HEK293 (cell line): ENCODE measurements at regions not wholly inside any gene's neighbourhood (a gene's known extent, or its start where the extent isn't known, plus 50 kb on each side); places are given as distances from the start of the nearest gene placed in this dataset.

Experiments
- CTCF ChIA-PET: fragments of 350-600 bp; formaldehyde crosslinking; extraction: SDS; loops from one replicate; lab custom pipeline; 2021; ENCODE audit warnings: antibody characterized with exemption; lab: Yijun Ruan, JAX
- POLR2A ChIA-PET: fragments of 300-600 bp; formaldehyde crosslinking; extraction: SDS; loops from one replicate; lab custom pipeline; 2020; ENCODE audit warnings: antibody characterized with exemption, inconsistent platforms; lab: Yijun Ruan, JAX
- H3K27ac ChIP-seq: fragments of 200-500 bp; sonication (Bioruptor generic); 2 replicates; pipeline ENCODE4 v1.5.1; 2014; ENCODE audit warnings: low read depth, low read length, control low read depth, inconsistent platforms; ENCODE audit errors: extremely low read depth
- H3K36me3 ChIP-seq, 2 experiments: fragments of 200-500 bp in 1 of 2; sonication (Bioruptor generic) in 1 of 2; 1 replicate in 1 of 2; 2 replicates in 1 of 2; pipeline ENCODE4 v1.5.1; 2014 to 2017; ENCODE audit warnings: inconsistent platforms in 2 of 2, low read length in 2 of 2; ENCODE audit not compliant: control insufficient read depth in 2 of 2, insufficient read depth in 1 of 2
- H3K4me1 ChIP-seq: fragments of 200-500 bp; sonication (Bioruptor generic); 2 replicates; pipeline ENCODE4 v1.5.1; 2014; ENCODE audit warnings: mild to moderate bottlenecking, low read length, inconsistent platforms; ENCODE audit not compliant: control insufficient read depth, insufficient read depth
- H3K4me3 ChIP-seq: 2 replicates; pipeline ENCODE4 v1.5.1; 2011; ENCODE audit warnings: low read depth, mild to moderate bottlenecking, control low read depth, low read length, moderate library complexity
- H3K9me3 ChIP-seq: fragments of 200-500 bp; sonication (Bioruptor generic); 2 replicates; pipeline ENCODE4 v1.5.1; 2014; ENCODE audit warnings: low read depth, low read length, inconsistent platforms; ENCODE audit not compliant: control insufficient read depth, insufficient read depth
- EGR2 ChIP-seq: fragments of 450-650 bp; formaldehyde crosslinking; IDR thresholded peaks from 2 replicates; pipeline ENCODE4 v1.5.1; 2016; ENCODE audit warnings: low read depth, missing biosample characterization, missing genetic modification characterization
- KLF10 ChIP-seq: fragments of 450-650 bp; IDR thresholded peaks from 2 replicates; pipeline ENCODE4 v1.5.1; 2018; ENCODE audit warnings: missing biosample characterization, mild to moderate bottlenecking, missing genetic modification characterization
- KLF16 ChIP-seq: fragments of 450-650 bp; formaldehyde crosslinking; IDR thresholded peaks from 2 replicates; pipeline ENCODE4 v1.5.1; 2017; ENCODE audit warnings: missing biosample characterization, missing genetic modification characterization
- RBAK ChIP-seq: fragments of 450-650 bp; formaldehyde crosslinking; IDR thresholded peaks from 2 replicates; pipeline ENCODE4 v1.5.1; 2016; ENCODE audit warnings: missing biosample characterization, missing genetic modification characterization
- WT1 ChIP-seq: fragments of 450-650 bp; formaldehyde crosslinking; IDR thresholded peaks from 2 replicates; pipeline ENCODE4 v1.5.1; 2016; ENCODE audit warnings: missing biosample characterization, missing genetic modification characterization
- ZBTB20 ChIP-seq: fragments of 450-650 bp; formaldehyde crosslinking; IDR thresholded peaks from 2 replicates; pipeline ENCODE4 v1.5.1; 2016; ENCODE audit warnings: missing biosample characterization, missing genetic modification characterization
- ZBTB21 ChIP-seq: fragments of 450-650 bp; formaldehyde crosslinking; IDR thresholded peaks from 2 replicates; pipeline ENCODE4 v1.5.1; 2017; ENCODE audit warnings: missing biosample characterization, missing genetic modification characterization
- ZFHX2 ChIP-seq: fragments of 450-650 bp; formaldehyde crosslinking; conservative IDR thresholded peaks from 2 replicates; pipeline ENCODE4 v1.5.1; 2016; ENCODE audit warnings: missing biosample characterization, missing genetic modification characterization
- ZNF114 ChIP-seq: fragments of 450-650 bp; formaldehyde crosslinking; IDR thresholded peaks from 2 replicates; pipeline ENCODE4 v1.5.0; 2017; ENCODE audit warnings: missing biosample characterization, missing genetic modification characterization
- ZNF121 ChIP-seq: fragments of 450-650 bp; formaldehyde crosslinking; IDR thresholded peaks from 2 replicates; pipeline ENCODE4 v1.5.1; 2016; ENCODE audit warnings: missing biosample characterization, missing genetic modification characterization
- ZNF132 ChIP-seq: fragments of 450-650 bp; formaldehyde crosslinking; IDR thresholded peaks from 2 replicates; pipeline ENCODE4 v1.5.1; 2017; ENCODE audit warnings: missing biosample characterization, missing genetic modification characterization, borderline replicate concordance
- ZNF19 ChIP-seq: fragments of 450-650 bp; formaldehyde crosslinking; IDR thresholded peaks from 2 replicates; pipeline ENCODE4; 2016; ENCODE audit warnings: missing biosample characterization, missing genetic modification characterization, low read depth
- ZNF24 ChIP-seq: fragments of 450-650 bp; formaldehyde crosslinking; IDR thresholded peaks from 2 replicates; pipeline ENCODE4 v1.5.1; 2016; ENCODE audit warnings: missing biosample characterization, missing genetic modification characterization
- ZNF302 ChIP-seq: fragments of 450-650 bp; formaldehyde crosslinking; IDR thresholded peaks from 2 replicates; pipeline ENCODE4 v1.5.1; 2016; ENCODE audit warnings: missing biosample characterization, missing genetic modification characterization, low read depth
- ZNF510 ChIP-seq: fragments of 450-650 bp; formaldehyde crosslinking; IDR thresholded peaks from 2 replicates; pipeline ENCODE4 v1.5.1; 2018; ENCODE audit warnings: mild to moderate bottlenecking, missing genetic modification characterization, missing biosample characterization; ENCODE audit not compliant: insufficient replicate concordance
- ZNF791 ChIP-seq: fragments of 450-650 bp; formaldehyde crosslinking; IDR thresholded peaks from 2 replicates; pipeline ENCODE4 v1.5.1; 2016; ENCODE audit warnings: missing biosample characterization, missing genetic modification characterization
- ZNF837 ChIP-seq: fragments of 450-650 bp; formaldehyde crosslinking; IDR thresholded peaks from 2 replicates; pipeline ENCODE4 v1.5.1; 2016; ENCODE audit warnings: missing biosample characterization, missing genetic modification characterization
- TF ChIP-seq, protein P1 (sequence below): fragments of 450-650 bp; formaldehyde crosslinking; IDR thresholded peaks from 2 replicates; pipeline ENCODE4 v1.5.1; 2016; ENCODE audit warnings: missing biosample characterization, missing genetic modification characterization, borderline replicate concordance
- TF ChIP-seq, protein P2 (sequence below): fragments of 450-650 bp; formaldehyde crosslinking; optimal IDR thresholded peaks from 2 replicates; pipeline ENCODE3; 2016; ENCODE audit warnings: missing biosample characterization, mild to moderate bottlenecking, missing genetic modification characterization
- TF ChIP-seq, protein P3 (sequence below): fragments of 450-650 bp; IDR thresholded peaks from 2 replicates; pipeline ENCODE4 v1.5.1; 2018; ENCODE audit warnings: missing biosample characterization, missing genetic modification characterization
- TF ChIP-seq, protein P4 (sequence below): fragments of 450-650 bp; formaldehyde crosslinking; IDR thresholded peaks from 2 replicates; pipeline ENCODE4 v1.5.1; 2016; ENCODE audit warnings: missing biosample characterization, missing genetic modification characterization
- TF ChIP-seq, protein P5 (sequence below): fragments of 450-650 bp; formaldehyde crosslinking; IDR thresholded peaks from 2 replicates; pipeline ENCODE4 v1.5.1; 2016; ENCODE audit warnings: missing biosample characterization, missing genetic modification characterization
- TF ChIP-seq, protein P6 (sequence below): fragments of 450-650 bp; formaldehyde crosslinking; IDR thresholded peaks from 2 replicates; pipeline ENCODE4 v1.5.1; 2016; ENCODE audit warnings: missing biosample characterization, missing genetic modification characterization

DNA sequence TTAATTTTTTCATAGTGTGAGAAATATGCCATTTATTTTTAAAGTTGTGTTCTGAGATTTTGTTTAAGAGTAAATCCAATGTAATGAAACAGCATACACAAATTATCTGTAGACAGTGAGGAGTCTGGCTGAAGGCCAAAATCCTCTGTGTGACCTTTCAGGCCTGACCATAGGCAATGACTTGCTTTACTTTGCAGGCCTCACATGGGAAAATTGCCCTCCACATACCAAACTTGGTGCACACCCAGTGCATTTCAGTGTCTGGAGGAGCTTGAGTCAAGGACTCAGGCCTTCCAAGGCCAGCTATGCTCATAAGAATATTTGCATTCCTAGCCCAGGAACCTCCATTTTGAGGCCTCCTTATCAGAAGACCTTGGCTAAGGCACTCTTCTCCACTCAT, 430.1 kb downstream of the GABRG1 start:
- Histone ChIP-seq H3K4me3 (no peak overlapping the region), H3K27ac (no peak overlapping the region), H3K9me3 (no peaks in the 10 kb centered on the region), H3K36me3 (no peaks in the 10 kb centered on the region), H3K4me1 (no peaks in the 10 kb centered on the region)
- ChIA-PET POLR2A (no interaction called here), CTCF (no interaction called here)
- TF ChIP-seq, protein P1, sequence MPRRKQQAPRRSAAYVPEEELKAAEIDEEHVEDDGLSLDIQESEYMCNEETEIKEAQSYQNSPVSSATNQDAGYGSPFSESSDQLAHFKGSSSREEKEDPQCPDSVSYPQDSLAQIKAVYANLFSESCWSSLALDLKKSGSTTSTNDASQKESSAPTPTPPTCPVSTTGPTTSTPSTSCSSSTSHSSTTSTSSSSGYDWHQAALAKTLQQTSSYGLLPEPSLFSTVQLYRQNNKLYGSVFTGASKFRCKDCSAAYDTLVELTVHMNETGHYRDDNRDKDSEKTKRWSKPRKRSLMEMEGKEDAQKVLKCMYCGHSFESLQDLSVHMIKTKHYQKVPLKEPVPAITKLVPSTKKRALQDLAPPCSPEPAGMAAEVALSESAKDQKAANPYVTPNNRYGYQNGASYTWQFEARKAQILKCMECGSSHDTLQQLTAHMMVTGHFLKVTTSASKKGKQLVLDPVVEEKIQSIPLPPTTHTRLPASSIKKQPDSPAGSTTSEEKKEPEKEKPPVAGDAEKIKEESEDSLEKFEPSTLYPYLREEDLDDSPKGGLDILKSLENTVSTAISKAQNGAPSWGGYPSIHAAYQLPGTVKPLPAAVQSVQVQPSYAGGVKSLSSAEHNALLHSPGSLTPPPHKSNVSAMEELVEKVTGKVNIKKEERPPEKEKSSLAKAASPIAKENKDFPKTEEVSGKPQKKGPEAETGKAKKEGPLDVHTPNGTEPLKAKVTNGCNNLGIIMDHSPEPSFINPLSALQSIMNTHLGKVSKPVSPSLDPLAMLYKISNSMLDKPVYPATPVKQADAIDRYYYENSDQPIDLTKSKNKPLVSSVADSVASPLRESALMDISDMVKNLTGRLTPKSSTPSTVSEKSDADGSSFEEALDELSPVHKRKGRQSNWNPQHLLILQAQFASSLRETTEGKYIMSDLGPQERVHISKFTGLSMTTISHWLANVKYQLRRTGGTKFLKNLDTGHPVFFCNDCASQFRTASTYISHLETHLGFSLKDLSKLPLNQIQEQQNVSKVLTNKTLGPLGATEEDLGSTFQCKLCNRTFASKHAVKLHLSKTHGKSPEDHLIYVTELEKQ = no peak
- TF ChIP-seq ZNF114 (tag by site-specific recombination) (no peak), ZNF791 (tag by site-specific recombination) (no peak), ZNF132 (tag by site-specific recombination) (no peak), ZFHX2 (tag by site-specific recombination) (no peak), WT1 (no peak), ZNF19 (no peak), ZNF510 (tag by site-specific recombination) (no peak)

DNA sequence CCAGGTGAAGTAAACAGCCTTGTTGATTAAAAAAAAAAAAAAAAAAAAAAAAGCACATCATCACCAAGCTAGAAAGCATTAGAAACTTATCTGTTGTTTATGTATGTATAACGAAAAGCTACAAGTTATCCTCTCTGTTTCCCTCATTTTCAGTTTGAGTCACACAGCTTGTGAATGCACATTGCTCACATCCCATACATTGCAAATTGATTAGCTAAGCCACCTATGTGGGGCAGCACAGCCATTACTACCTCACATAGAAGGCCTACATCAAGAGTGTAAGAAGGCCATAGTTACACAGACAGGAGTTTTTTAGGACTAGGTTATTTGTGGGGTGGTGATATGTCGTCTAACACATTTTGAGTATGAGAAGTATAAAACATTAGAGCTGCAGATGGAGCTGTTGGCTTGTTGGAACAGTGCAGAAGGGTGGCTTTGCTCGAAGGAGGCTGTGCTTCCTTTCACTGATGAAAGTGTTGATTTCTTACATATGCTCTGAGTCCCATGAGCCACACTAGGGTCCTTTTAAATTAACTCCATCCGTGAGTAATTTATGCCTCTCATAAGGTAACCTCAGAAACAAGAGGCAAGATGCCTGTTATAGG, 431.6 kb downstream of the GABRG1 start:
- Histone ChIP-seq H3K27ac (no peak overlapping the region), H3K4me3 (no peak overlapping the region), H3K36me3 (no peaks in the 10 kb centered on the region)
- POLR2A ChIA-PET = no interaction called here
- TF ChIP-seq, protein P2, sequence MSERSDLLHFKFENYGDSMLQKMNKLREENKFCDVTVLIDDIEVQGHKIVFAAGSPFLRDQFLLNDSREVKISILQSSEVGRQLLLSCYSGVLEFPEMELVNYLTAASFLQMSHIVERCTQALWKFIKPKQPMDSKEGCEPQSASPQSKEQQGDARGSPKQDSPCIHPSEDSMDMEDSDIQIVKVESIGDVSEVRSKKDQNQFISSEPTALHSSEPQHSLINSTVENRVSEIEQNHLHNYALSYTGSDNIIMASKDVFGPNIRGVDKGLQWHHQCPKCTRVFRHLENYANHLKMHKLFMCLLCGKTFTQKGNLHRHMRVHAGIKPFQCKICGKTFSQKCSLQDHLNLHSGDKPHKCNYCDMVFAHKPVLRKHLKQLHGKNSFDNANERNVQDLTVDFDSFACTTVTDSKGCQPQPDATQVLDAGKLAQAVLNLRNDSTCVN (tag by site-specific recombination) = no peak
- TF ChIP-seq EGR2 (no peak), ZNF24 (tag by site-specific recombination) (no peak), ZNF121 (tag by site-specific recombination) (no peak)
- TF ChIP-seq, all 188 proteins: peak for 0
- H3K4me1 ChIP-seq = no peaks in the 10 kb centered on the region
- H3K9me3 ChIP-seq = no peaks in the 10 kb centered on the region
- CTCF ChIA-PET = no interaction called here

DNA sequence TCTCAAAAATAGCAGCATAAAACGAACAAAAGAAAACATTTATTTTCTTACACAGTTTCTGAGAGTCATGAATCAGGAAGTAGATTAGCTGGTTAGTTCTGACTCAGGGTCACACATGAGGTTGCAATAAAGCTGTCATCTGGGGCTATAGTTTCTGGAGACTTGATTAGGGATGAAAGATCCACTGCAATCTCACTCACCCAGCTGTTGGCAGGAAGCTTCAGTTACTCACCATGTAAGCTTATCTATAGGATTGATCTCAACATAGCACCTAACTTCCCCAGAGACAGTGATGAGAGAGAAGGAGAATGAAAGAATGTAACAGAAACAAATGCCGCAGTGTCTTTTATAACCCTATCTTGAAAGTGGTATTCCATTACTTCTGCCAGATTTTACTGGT, 435.5 kb downstream of the GABRG1 start:
- CTCF ChIA-PET = interaction anchor here (0.6 kb wide), 1 partner anchor 77 kb away, joined by 3 read pairs; no protein-coding TSS in a partner anchor
- Histone ChIP-seq H3K9me3 (no peaks in the 10 kb centered on the region), H3K36me3 (no peaks in the 10 kb centered on the region), H3K4me1 (no peaks in the 10 kb centered on the region), H3K4me3 (no peak overlapping the region), H3K27ac (no peak overlapping the region)
- POLR2A ChIA-PET = no interaction called here
- TF ChIP-seq KLF16 (tag by site-specific recombination) = no peak
- TF ChIP-seq, protein P3, sequence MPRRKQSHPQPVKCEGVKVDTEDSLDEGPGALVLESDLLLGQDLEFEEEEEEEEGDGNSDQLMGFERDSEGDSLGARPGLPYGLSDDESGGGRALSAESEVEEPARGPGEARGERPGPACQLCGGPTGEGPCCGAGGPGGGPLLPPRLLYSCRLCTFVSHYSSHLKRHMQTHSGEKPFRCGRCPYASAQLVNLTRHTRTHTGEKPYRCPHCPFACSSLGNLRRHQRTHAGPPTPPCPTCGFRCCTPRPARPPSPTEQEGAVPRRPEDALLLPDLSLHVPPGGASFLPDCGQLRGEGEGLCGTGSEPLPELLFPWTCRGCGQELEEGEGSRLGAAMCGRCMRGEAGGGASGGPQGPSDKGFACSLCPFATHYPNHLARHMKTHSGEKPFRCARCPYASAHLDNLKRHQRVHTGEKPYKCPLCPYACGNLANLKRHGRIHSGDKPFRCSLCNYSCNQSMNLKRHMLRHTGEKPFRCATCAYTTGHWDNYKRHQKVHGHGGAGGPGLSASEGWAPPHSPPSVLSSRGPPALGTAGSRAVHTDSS (tag by site-specific recombination) = no peak
- TF ChIP-seq, protein P4, sequence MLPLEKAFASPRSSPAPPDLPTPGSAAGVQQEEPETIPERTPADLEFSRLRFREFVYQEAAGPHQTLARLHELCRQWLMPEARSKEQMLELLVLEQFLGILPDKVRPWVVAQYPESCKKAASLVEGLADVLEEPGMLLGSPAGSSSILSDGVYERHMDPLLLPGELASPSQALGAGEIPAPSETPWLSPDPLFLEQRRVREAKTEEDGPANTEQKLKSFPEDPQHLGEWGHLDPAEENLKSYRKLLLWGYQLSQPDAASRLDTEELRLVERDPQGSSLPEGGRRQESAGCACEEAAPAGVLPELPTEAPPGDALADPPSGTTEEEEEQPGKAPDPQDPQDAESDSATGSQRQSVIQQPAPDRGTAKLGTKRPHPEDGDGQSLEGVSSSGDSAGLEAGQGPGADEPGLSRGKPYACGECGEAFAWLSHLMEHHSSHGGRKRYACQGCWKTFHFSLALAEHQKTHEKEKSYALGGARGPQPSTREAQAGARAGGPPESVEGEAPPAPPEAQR = no peak
- no peak for TF ChIP-seq ZBTB21 (tag by site-specific recombination)
- no peak for TF ChIP-seq RBAK (tag by site-specific recombination)
- no peak for TF ChIP-seq ZBTB20 (tag by site-specific recombination)
- TF ChIP-seq KLF10 (tag by site-specific recombination) = no peak
- TF ChIP-seq, protein P5, sequence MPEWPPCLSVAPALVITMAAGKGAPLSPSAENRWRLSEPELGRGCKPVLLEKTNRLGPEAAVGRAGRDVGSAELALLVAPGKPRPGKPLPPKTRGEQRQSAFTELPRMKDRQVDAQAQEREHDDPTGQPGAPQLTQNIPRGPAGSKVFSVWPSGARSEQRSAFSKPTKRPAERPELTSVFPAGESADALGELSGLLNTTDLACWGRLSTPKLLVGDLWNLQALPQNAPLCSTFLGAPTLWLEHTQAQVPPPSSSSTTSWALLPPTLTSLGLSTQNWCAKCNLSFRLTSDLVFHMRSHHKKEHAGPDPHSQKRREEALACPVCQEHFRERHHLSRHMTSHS (tag by site-specific recombination) = no peak
- no peak for TF ChIP-seq ZNF510 (tag by site-specific recombination)
- no peak for TF ChIP-seq ZFHX2 (tag by site-specific recombination)
- TF ChIP-seq ZNF837 (tag by site-specific recombination) = no peak
- no peak for TF ChIP-seq ZNF302 (tag by site-specific recombination)
- TF ChIP-seq, protein P6, sequence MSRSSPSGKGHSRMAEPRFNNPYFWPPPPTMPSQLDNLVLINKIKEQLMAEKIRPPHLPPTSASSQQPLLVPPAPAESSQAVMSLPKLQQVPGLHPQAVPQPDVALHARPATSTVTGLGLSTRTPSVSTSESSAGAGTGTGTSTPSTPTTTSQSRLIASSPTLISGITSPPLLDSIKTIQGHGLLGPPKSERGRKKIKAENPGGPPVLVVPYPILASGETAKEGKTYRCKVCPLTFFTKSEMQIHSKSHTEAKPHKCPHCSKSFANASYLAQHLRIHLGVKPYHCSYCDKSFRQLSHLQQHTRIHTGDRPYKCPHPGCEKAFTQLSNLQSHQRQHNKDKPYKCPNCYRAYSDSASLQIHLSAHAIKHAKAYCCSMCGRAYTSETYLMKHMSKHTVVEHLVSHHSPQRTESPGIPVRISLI (tag by site-specific recombination) = no peak
